Keratinocyte (primary cell): ENCODE measurements at regions not wholly inside any gene's neighbourhood (a gene's known extent, or its start where the extent isn't known, plus 50 kb on each side); places are given as distances from the start of the nearest gene placed in this dataset.

Experiments
- EZH2 ChIP-seq: IDR thresholded peaks from one replicate; pipeline ENCODE4 v1.6.1; 2012; ENCODE audit warnings: inconsistent platforms, mild to moderate bottlenecking, low read length, moderate library complexity
- TF ChIP-seq, protein P1 (sequence below), 3 experiments: IDR thresholded peaks in 1 of 3; conservative IDR thresholded peaks in 1 of 3; optimal IDR thresholded peaks in 1 of 3; 2 replicates in 2 of 3; 3 replicates in 1 of 3; pipeline versions ENCODE3 to v1.5.1; 2011; ENCODE audit warnings: low read length in 3 of 3, mild to moderate bottlenecking in 3 of 3, moderate library complexity in 2 of 3, control low read depth in 1 of 3, inconsistent platforms in 1 of 3; ENCODE audit not compliant: insufficient read depth in 2 of 3; ENCODE audit errors: extremely low read depth in 1 of 3

DNA sequence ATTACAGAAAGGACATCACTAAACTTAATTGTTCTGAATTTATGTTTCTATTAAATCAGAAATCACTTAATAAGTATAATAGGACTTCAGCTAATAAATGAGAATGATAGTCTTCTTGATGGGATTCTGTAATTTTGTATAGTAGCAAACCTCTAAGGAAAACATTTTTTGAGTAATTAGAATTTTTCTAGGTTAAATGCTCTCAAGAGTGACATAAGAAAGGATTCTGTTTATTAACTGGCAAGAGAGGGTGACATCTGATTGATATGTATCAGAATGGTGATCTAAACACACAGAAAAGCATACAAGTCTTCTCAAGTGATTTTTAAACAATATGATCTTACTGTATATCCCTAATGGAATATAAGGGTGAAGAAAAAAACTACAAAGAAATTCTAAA, 1597.7 kb upstream of the PRR20A start:
- TF ChIP-seq, protein P1, sequence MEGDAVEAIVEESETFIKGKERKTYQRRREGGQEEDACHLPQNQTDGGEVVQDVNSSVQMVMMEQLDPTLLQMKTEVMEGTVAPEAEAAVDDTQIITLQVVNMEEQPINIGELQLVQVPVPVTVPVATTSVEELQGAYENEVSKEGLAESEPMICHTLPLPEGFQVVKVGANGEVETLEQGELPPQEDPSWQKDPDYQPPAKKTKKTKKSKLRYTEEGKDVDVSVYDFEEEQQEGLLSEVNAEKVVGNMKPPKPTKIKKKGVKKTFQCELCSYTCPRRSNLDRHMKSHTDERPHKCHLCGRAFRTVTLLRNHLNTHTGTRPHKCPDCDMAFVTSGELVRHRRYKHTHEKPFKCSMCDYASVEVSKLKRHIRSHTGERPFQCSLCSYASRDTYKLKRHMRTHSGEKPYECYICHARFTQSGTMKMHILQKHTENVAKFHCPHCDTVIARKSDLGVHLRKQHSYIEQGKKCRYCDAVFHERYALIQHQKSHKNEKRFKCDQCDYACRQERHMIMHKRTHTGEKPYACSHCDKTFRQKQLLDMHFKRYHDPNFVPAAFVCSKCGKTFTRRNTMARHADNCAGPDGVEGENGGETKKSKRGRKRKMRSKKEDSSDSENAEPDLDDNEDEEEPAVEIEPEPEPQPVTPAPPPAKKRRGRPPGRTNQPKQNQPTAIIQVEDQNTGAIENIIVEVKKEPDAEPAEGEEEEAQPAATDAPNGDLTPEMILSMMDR (optimal IDR thresholded peaks at IDR 0.05 in 1 of 3, IDR thresholded peaks at IDR 0.05 in 1 of 3, conservative IDR thresholded peaks at IDR 0.05 in 1 of 3; ENCODE audit: extremely low read depth in 1 of 3, insufficient read depth in 2 of 3, low read length in 3 of 3) = no peak
- no peak for TF ChIP-seq EZH2
